K562 (cell line): ENCODE measurements at regions not wholly inside any gene's neighbourhood (a gene's known extent, or its start where the extent isn't known, plus 50 kb on each side); places are given as distances from the start of the nearest gene placed in this dataset.

Experiments used
- ARID3B ChIP-seq: fragments of 250-450 bp; sonication (Bioruptor Pico); IDR thresholded peaks from 2 replicates; pipeline ENCODE4 v1.4.0; 2020; ENCODE audit warnings: borderline replicate concordance
- BDP1 ChIP-seq: IDR thresholded peaks from 3 replicates; pipeline ENCODE4 v1.6.1; 2011; ENCODE audit not compliant: insufficient read length, insufficient read depth
- BRD9 ChIP-seq: fragments of 450-650 bp; IDR thresholded peaks from 2 replicates; pipeline ENCODE4 v1.6.1; 2018; ENCODE audit warnings: low read depth; ENCODE audit not compliant: partially characterized antibody
- C11orf30 ChIP-seq: fragments of 450-650 bp; IDR thresholded peaks from 2 replicates; pipeline ENCODE4 v1.6.1; 2016; ENCODE audit warnings: low read depth, mild to moderate bottlenecking
- CREB1 ChIP-seq, 2 experiments: sonication (generic) in 1 of 2; formaldehyde crosslinking in 1 of 2; IDR thresholded peaks; 2 replicates each; pipeline versions ENCODE4 v1.6.1 to v1.8.0; 2012 to 2022; ENCODE audit warnings: inconsistent platforms in 1 of 2, mild to moderate bottlenecking in 1 of 2, missing genetic modification reagents in 1 of 2, moderate library complexity in 1 of 2
- CREB3L1 ChIP-seq: fragments of 450-650 bp; IDR thresholded peaks from 2 replicates; pipeline ENCODE4 v1.6.1; 2014; ENCODE audit warnings: low read depth, mild to moderate bottlenecking, moderate library complexity, borderline replicate concordance
- EP300 ChIP-seq: IDR thresholded peaks from 2 replicates; pipeline ENCODE4 v1.6.1; 2012; ENCODE audit warnings: low read length, improper control_type of control experiment
- FOXK2 ChIP-seq, 2 experiments: fragments of 450-650 bp; IDR thresholded peaks in 1 of 2; conservative IDR thresholded peaks in 1 of 2; 2 replicates each; pipeline ENCODE4 v1.6.1; 2016; ENCODE audit warnings: low read depth in 2 of 2, mild to moderate bottlenecking in 1 of 2
- FUS ChIP-seq: fragments of 200-400 bp; formaldehyde crosslinking; optimal IDR thresholded peaks from 2 replicates; pipeline ENCODE3; 2017; ENCODE audit warnings: low read depth, low read length
- HNRNPLL ChIP-seq: fragments of 200-400 bp; formaldehyde crosslinking; IDR thresholded peaks from 2 replicates; pipeline ENCODE4 v1.6.1; 2017; ENCODE audit warnings: low read length, low read depth, mild to moderate bottlenecking; ENCODE audit not compliant: poor library complexity, severe bottlenecking
- HSF4 ChIP-seq: fragments of 250-450 bp; sonication (Bioruptor Pico); IDR thresholded peaks from 2 replicates; pipeline ENCODE4 v2.1.2; 2022; ENCODE audit warnings: mild to moderate bottlenecking, moderate library complexity, borderline replicate concordance
- KDM1A ChIP-seq, 2 experiments: fragments of 450-650 bp; IDR thresholded peaks; 2 replicates each; pipeline ENCODE4 v1.6.1; 2016; ENCODE audit warnings: mild to moderate bottlenecking in 2 of 2
- NCOA6 ChIP-seq: fragments of 450-650 bp; IDR thresholded peaks from 2 replicates; pipeline ENCODE4 v1.6.1; 2017; ENCODE audit warnings: mild to moderate bottlenecking
- NFE2 ChIP-seq: IDR thresholded peaks from 2 replicates; pipeline ENCODE4 v1.6.1; 2014; ENCODE audit warnings: antibody characterized with exemption, low read depth
- PBX2 ChIP-seq, 2 experiments: IDR thresholded peaks in 1 of 2; conservative IDR thresholded peaks in 1 of 2; 2 replicates each; pipeline ENCODE4 v1.6.1; 2016; ENCODE audit warnings: low read depth in 2 of 2, mild to moderate bottlenecking in 1 of 2, missing compliant biosample characterization in 1 of 2, missing genetic modification characterization in 1 of 2, moderate library complexity in 1 of 2
- SMAD1 ChIP-seq: fragments of 150-350 bp; IDR thresholded peaks from 2 replicates; pipeline ENCODE4 v1.6.1; 2014; ENCODE audit warnings: low read length, low read depth; ENCODE audit not compliant: partially characterized antibody
- SRF ChIP-seq, 2 experiments: fragments of 250-450, 450-650 bp in 1 of 2; sonication (Bioruptor Pico) in 1 of 2; sonication (generic) in 1 of 2; formaldehyde crosslinking; IDR thresholded peaks; 2 replicates each; pipeline versions ENCODE4 v1.5.0 to v1.5.1; 2020 to 2022; ENCODE audit warnings: mild to moderate bottlenecking in 1 of 2, missing genetic modification reagents in 1 of 2
- ZFX ChIP-seq: sonication (generic); formaldehyde crosslinking; IDR thresholded peaks from 2 replicates; pipeline ENCODE4 v1.8.0; 2022; ENCODE audit warnings: mild to moderate bottlenecking, missing genetic modification reagents, moderate library complexity
- ZKSCAN3 ChIP-seq: fragments of 250-450 bp; sonication (Bioruptor Pico); IDR thresholded peaks from 2 replicates; pipeline ENCODE4 v1.4.0; 2020
- ZNF134 ChIP-seq: fragments of 250-450 bp; sonication (Bioruptor Pico); conservative IDR thresholded peaks from 2 replicates; pipeline ENCODE4 v1.4.0; 2020
- ZNF311 ChIP-seq: fragments of 250-450 bp; sonication (Bioruptor Pico); IDR thresholded peaks from 2 replicates; pipeline ENCODE4 v1.4.0; 2020; ENCODE audit warnings: mild to moderate bottlenecking, moderate library complexity
- ZZZ3 ChIP-seq: fragments of 450-650 bp; IDR thresholded peaks from 2 replicates; pipeline ENCODE4 v1.6.1; 2016; ENCODE audit warnings: antibody characterized with exemption, mild to moderate bottlenecking, moderate library complexity

- TF ChIP-seq SRF (CRISPR knock-in tag; IDR thresholded peaks at IDR 0.05) (no peak), ZZZ3 (no peak), ZNF134 (CRISPR knock-in tag) (no peak), ZFX (CRISPR knock-in tag) (no peak), ZKSCAN3 (CRISPR knock-in tag) (no peak), BRD9 (no peak), CREB1 (IDR thresholded peaks at IDR 0.05) (no peak), CREB1 (CRISPR knock-in tag; IDR thresholded peaks at IDR 0.05) (no peak), NFE2 (peak; percentile 40; the same call in 1 of the 2 replicates), FOXK2 (conservative IDR thresholded peaks at IDR 0.05 in 1 of 2, IDR thresholded peaks at IDR 0.05 in 1 of 2; ENCODE audit: low read depth in 2 of 2) (no peak), ARID3B (CRISPR knock-in tag) (no peak), KDM1A (IDR thresholded peaks at IDR 0.05) (no peak), CREB3L1 (no peak), FUS (no peak), HSF4 (CRISPR knock-in tag) (no peak), NCOA6 (no peak), HNRNPLL (peak; percentile 51), SMAD1 (peak; percentile 43), BDP1 (no peak), PBX2 (CRISPR knock-in tag; IDR thresholded peaks at IDR 0.05; ENCODE audit: low read depth) (no peak), PBX2 (tag; conservative IDR thresholded peaks at IDR 0.05; ENCODE audit: low read depth) (peak; percentile 13; the same call in 1 of the 2 replicates), ZNF311 (no peak), EP300 (peak; percentile 33; the same call in 1 of the 2 replicates), C11orf30 (peak; percentile 43; the same call in 1 of the 2 replicates)
These were observed 153.0 kb downstream of the ZFP36L2 start (continued) for GRCh38 chr2:43073401-43073825.
